RCC 7860 (cell line): ENCODE measurements at regions not wholly inside any gene's neighbourhood (a gene's known extent, or its start where the extent isn't known, plus 50 kb on each side); places are given as distances from the start of the nearest gene placed in this dataset.
"Not testable (repeated sequence)": the region's sequence is repeated elsewhere in the genome, so short reads cannot be mapped to it uniquely, and the experiment has no call there.

Experiments
- DNase-seq: peaks from one replicate; pipeline ENCODE4 v3.0.0-alpha.2; 2015; ENCODE audit warnings: low spot score
- FAIRE-seq: peaks from 2 replicates; lab custom pipeline; 2012; peaks lifted over from hg19 to GRCh38; lab: Jason Lieb, UNC

DNA sequence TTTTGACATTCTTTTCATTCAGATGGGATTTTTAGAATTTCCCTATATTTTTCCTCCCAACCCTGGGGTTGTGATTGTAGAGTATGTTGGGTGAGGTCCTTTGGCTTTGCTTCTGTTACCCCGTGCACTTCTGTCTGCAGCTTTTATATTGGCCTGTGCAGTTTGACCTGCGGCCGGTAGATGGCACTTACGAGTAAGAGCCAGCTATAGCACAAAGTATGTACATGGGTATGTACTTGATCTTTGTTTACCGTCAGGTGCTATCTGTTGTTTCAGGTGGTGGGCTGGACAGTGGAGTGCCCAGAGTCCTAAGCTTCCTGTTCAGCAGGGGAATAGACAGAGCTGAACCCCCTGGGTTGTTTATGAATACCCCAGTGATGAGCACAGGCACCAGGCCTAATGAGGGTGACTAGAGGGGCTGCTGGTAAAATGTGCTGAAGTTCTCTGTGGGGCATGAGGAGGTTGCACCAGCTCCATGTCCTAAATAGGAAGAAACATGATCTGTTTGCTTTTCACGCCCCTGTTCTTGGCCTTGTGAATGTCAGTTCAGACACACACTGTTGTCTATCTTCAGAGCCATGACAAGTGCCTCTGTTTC lies 58.9 kb upstream of the THUMPD2 start:
- no peak for FAIRE-seq
- DNase-seq = peak; percentile 24

DNA sequence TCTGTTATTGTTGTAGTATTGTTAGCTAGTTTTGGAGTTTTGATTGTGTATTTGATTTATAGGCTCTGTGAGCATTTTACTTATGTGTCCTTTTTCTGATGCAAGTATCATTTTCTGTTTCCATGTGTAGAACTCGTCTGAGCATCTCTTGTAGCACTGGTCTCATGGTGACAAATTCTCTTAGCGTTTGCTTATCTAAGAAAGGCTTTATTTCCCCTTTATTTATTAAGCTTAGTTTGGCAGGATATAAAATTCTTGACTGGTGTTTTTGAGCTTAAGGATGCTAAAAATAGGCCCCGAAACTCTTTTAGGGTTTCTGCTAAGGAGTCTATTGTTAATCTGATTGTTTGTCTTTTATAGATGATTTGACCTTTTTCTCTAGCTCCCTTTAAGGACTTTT lies 57.6 kb upstream of the THUMPD2 start:
- DNase-seq (no peak), FAIRE-seq (no peak)

DNA sequence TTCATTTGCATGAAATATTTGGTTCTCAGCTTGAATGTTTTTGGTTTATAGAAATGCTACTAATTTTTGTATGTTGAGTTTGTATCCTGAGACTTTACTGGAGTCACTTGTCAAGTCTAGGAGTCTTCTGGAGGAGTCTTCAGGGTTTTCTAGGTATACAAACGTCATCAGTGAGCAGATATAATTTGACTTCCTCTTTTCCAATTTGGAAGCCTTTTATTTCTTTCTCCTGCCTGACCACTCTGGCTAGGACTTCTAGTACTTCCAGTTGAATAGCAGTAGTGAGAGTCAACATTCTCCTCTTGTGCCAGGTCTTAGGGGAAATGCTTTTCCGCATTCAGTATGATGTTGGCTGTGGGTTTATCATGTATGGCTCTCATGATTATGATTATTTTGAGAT lies 55.4 kb upstream of the THUMPD2 start:
- FAIRE-seq = no peak
- DNase-seq = no peak

DNA sequence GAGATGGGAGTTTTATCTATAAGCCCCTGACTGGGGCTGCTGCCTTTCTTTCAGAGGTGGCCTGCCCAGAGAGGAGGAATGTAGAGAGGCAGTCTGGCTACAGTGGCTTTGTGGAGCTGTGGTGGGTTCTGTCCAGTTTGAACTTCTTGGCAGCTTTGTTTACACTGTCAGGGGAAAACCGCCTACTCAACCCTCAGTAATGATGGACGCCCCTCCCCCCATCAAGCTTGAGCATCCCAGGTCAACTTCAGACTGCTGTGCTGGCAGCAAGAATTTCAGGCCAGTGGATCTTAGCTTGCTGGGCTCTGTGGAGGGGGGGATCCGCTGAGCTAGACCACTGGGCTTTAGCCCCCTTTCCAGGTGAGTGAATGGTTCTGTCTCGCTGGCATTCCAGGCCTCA lies 51.6 kb upstream of the THUMPD2 start:
- DNase-seq, FAIRE-seq: not testable (repeated sequence)
